ENCODE measurements at regions not wholly inside any gene's neighbourhood (a gene's known extent, or its start where the extent isn't known, plus 50 kb on each side); places are given as distances from the start of the nearest gene placed in this dataset.

DNA sequence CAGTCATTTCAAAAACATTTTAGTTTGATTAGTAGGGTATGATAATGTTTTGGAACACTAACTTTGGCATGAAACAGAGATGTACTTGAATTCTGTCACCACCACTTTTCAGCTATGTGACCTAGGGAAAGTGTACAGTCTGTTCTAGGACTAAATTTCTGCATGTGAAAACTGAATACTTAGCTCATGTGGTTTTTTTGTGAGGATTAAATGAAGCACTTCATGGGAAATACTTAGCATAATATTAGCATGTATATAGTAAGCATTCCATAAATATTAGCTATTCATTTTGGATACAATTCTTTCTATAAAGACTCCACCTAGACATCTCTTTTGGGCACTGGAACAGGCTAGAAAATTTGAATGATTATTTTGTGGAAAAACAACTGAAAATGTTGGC lies 1379.4 kb downstream of the RPA4 start:
- no peaks in the 10 kb centered on the region for H3K4me1 ChIP-seq (ENCODE audit: control insufficient read depth, extremely low read depth, insufficient read depth, low read length)
- H3K4me2 ChIP-seq (ENCODE audit: control insufficient read depth, extremely low read depth, insufficient read depth, low read depth, low read length), result no peak overlapping the region
- no peak for DNase-seq (ENCODE audit: low read depth, low spot score)
- TF ChIP-seq, protein P1, sequence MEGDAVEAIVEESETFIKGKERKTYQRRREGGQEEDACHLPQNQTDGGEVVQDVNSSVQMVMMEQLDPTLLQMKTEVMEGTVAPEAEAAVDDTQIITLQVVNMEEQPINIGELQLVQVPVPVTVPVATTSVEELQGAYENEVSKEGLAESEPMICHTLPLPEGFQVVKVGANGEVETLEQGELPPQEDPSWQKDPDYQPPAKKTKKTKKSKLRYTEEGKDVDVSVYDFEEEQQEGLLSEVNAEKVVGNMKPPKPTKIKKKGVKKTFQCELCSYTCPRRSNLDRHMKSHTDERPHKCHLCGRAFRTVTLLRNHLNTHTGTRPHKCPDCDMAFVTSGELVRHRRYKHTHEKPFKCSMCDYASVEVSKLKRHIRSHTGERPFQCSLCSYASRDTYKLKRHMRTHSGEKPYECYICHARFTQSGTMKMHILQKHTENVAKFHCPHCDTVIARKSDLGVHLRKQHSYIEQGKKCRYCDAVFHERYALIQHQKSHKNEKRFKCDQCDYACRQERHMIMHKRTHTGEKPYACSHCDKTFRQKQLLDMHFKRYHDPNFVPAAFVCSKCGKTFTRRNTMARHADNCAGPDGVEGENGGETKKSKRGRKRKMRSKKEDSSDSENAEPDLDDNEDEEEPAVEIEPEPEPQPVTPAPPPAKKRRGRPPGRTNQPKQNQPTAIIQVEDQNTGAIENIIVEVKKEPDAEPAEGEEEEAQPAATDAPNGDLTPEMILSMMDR (optimal IDR thresholded peaks at IDR 0.05 in 1 of 3, IDR thresholded peaks at IDR 0.05 in 1 of 3, conservative IDR thresholded peaks at IDR 0.05 in 1 of 3; ENCODE audit: extremely low read depth in 1 of 3, insufficient read depth in 2 of 3, low read length in 3 of 3), result no peak
- TF ChIP-seq EZH2 (IDR thresholded peaks at IDR 0.05; ENCODE audit: low read length), result no peak
- no peak overlapping the region for H3K27ac ChIP-seq (ENCODE audit: control insufficient read depth, insufficient read depth, low read length)
- no peak overlapping the region for H2AFZ ChIP-seq (ENCODE audit: control insufficient read depth, low read length)
- no peak for FAIRE-seq
- no peaks in the 10 kb centered on the region for H3K9me3 ChIP-seq (ENCODE audit: control insufficient read depth, low read depth, low read length)
- no peaks in the 10 kb centered on the region for H4K20me1 ChIP-seq (ENCODE audit: control insufficient read depth, extremely low read depth, insufficient read depth, low read length)
- H3K9ac ChIP-seq (ENCODE audit: control insufficient read depth, extremely low read depth, insufficient read depth, low read length), result no peak overlapping the region
- no peak overlapping the region for H3K4me3 ChIP-seq (ENCODE audit: control insufficient read depth in 2 of 3, extremely low read depth in 1 of 3, insufficient read depth in 2 of 3, low read depth in 1 of 3, low read length in 3 of 3)
- H3K36me3 ChIP-seq (ENCODE audit: control insufficient read depth in 2 of 2, extremely low read depth in 1 of 2, insufficient read depth in 2 of 2, low read length in 2 of 2), result no peaks in the 10 kb centered on the region
- H3K79me2 ChIP-seq (ENCODE audit: control insufficient read depth, insufficient read depth, low read length), result no peaks in the 10 kb centered on the region
- no peaks in the 10 kb centered on the region for H3K9me1 ChIP-seq (ENCODE audit: control insufficient read depth, extremely low read depth, insufficient read depth, low read length)
- dilution Hi-C loops (cut with MboI; ENCODE audit: extremely low pct_ligation_motif_present, low sequenced_read_pairs), result no loop called here
- no peaks in the 10 kb centered on the region for H3K27me3 ChIP-seq (ENCODE audit: control insufficient read depth, extremely low read depth, insufficient read depth, low read length)

DNA sequence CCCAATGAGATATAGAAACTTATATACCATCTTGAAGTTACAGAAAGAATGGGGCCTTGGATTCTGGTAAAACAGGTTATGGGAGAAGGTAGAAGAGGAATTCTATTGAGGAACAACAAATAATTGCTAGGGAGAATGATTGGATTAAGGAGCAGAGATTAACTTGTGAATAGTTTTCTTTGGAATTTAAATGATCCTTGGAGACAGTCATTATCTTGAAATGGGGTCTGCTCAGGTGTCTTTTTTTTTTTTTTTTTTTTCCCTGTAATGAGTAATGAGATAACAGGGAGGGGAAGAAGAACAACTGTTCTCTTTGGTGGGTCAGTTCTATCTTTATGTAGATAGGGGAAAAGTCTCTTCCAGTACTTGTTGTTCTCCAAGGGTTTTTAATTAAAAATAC lies 1406.0 kb downstream of the RPA4 start:
- H3K9ac ChIP-seq (ENCODE audit: control insufficient read depth, extremely low read depth, insufficient read depth, low read length), result no peak overlapping the region

More for the DNA sequence above, 1406.0 kb downstream of the RPA4 start:
- dilution Hi-C loops (cut with MboI; ENCODE audit: extremely low pct_ligation_motif_present, low sequenced_read_pairs), result no loop called here
- Histone ChIP-seq H3K36me3 (ENCODE audit: control insufficient read depth in 2 of 2, extremely low read depth in 1 of 2, insufficient read depth in 2 of 2, low read length in 2 of 2) (no peaks in the 10 kb centered on the region), H3K9me3 (ENCODE audit: control insufficient read depth, low read depth, low read length) (no peaks in the 10 kb centered on the region), H3K4me1 (ENCODE audit: control insufficient read depth, extremely low read depth, insufficient read depth, low read length) (no peaks in the 10 kb centered on the region), H3K9me1 (ENCODE audit: control insufficient read depth, extremely low read depth, insufficient read depth, low read length) (no peaks in the 10 kb centered on the region), H3K4me2 (ENCODE audit: control insufficient read depth, extremely low read depth, insufficient read depth, low read depth, low read length) (no peak overlapping the region), H4K20me1 (ENCODE audit: control insufficient read depth, extremely low read depth, insufficient read depth, low read length) (no peaks in the 10 kb centered on the region), H3K79me2 (ENCODE audit: control insufficient read depth, insufficient read depth, low read length) (no peaks in the 10 kb centered on the region), H2AFZ (ENCODE audit: control insufficient read depth, low read length) (no peak overlapping the region), H3K27ac (ENCODE audit: control insufficient read depth, insufficient read depth, low read length) (no peak overlapping the region), H3K27me3 (ENCODE audit: control insufficient read depth, extremely low read depth, insufficient read depth, low read length) (no peaks in the 10 kb centered on the region), H3K4me3 (ENCODE audit: control insufficient read depth in 2 of 3, extremely low read depth in 1 of 3, insufficient read depth in 2 of 3, low read depth in 1 of 3, low read length in 3 of 3) (no peak overlapping the region)
- TF ChIP-seq, protein P1 (optimal IDR thresholded peaks at IDR 0.05 in 1 of 3, IDR thresholded peaks at IDR 0.05 in 1 of 3, conservative IDR thresholded peaks at IDR 0.05 in 1 of 3; ENCODE audit: extremely low read depth in 1 of 3, insufficient read depth in 2 of 3, low read length in 3 of 3), result no peak
- no peak for TF ChIP-seq EZH2 (IDR thresholded peaks at IDR 0.05; ENCODE audit: low read length)
- DNase-seq (ENCODE audit: low read depth, low spot score) (no peak), FAIRE-seq (no peak)

All from keratinocyte (primary cell).